HG03460 (cell line): ENCODE measurements at regions not wholly inside any gene's neighbourhood (a gene's known extent, or its start where the extent isn't known, plus 50 kb on each side); places are given as distances from the start of the nearest gene placed in this dataset.
"Not testable (repeated sequence)": the region's sequence is repeated elsewhere in the genome, so short reads cannot be mapped to it uniquely, and the experiment has no call there.

Experiments used
- ATAC-seq: cut with Tn5 transposase; IDR thresholded peaks from one replicate; pipeline ENCODE4 v1.9.1; 2021; ENCODE audit not compliant: unreplicated experiment

GRCh38 chr20:48385527-48385926, 442.3 kb downstream of the PREX1 start:
- no peak for ATAC-seq

GRCh38 chr20:48385114-48385513, 442.7 kb downstream of the PREX1 start:
- no peak for ATAC-seq

- ATAC-seq, result no peak
Observed at GRCh38 chr20:48384147-48384818, 443.5 kb downstream of the PREX1 start.

DNA sequence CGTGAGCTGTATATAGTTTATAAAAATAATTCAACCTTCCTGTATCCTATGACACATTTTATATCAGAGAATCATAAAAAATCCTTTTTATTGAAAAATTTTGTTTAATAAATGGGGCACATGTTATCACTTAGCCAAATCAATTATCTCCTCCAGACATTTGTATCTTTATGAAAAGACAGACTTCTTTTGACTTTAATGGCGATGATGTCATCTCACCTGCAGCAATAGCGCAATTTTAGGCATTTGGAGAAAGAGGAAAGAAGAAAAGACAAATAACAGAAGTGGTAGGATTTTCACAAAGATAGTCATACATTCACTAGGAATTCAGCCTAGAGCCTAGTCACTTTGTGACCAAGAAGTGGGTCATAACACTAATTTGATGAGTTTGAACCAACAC, 444.5 kb downstream of the PREX1 start:
- ATAC-seq, result no peak

DNA sequence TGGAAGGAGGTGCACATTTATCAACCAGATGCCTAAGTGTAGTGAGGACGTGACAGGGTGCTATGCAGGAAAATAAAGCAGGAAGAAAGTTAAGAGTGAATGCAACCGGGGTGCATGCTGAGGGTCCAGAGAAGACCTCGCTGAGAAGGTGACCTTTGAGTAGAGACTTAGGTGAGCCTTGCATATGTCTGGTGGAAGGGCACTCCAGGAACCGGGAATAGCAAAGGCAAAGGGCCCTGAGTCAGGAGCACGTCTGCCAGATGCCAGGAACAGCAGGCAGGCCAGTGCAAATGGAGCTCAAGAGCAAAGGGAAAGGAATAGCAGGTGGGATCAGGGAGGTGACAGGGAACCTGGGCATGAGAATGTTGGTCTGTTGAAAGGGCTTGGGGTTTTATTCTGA, 445.5 kb downstream of the PREX1 start:
- ATAC-seq, result no peak

- no peak for ATAC-seq
Observed at GRCh38 chr20:48381353-48382120, 446.3 kb downstream of the PREX1 start.

DNA sequence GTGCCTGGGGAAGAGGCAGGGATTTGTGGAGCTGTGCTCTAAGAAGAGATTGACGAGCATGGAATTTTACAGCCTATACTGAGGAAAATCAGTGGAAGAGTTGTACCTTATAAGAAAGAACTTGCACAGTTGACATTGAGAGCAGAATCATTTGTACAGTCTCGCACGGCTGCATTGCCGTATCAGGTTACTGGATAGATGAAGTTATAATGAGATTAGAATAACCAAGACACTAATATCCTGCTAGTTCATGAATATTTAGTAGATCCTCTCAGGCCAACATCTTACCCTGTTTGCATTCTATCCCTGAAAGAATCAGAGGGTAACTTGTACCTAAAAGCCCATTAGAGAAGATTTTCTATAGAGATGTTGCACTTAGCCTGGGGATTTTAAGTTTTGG, 447.1 kb downstream of the PREX1 start:
- no peak for ATAC-seq

- ATAC-seq, result no peak
Observed at GRCh38 chr20:48378976-48379675, 448.7 kb downstream of the PREX1 start.

DNA sequence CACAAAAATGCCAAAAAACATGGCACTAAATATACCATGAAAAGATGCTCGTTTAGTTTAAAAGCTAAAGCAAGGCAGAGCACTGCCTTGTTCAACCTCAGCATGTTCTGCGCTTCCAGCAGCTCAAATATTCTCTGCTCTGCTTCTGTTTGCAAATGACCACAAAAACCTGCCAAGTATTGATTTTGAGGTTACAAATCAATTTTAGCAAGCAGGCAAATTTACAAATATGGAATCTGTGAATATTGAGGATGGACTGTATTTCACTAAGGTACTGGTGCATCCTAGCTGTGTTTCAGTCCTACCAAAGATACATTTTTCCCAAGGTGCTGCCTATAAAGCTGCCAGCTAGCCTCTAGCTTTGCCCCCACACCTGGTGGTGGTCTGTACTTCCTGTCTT, 449.9 kb downstream of the PREX1 start:
- ATAC-seq, result no peak

DNA sequence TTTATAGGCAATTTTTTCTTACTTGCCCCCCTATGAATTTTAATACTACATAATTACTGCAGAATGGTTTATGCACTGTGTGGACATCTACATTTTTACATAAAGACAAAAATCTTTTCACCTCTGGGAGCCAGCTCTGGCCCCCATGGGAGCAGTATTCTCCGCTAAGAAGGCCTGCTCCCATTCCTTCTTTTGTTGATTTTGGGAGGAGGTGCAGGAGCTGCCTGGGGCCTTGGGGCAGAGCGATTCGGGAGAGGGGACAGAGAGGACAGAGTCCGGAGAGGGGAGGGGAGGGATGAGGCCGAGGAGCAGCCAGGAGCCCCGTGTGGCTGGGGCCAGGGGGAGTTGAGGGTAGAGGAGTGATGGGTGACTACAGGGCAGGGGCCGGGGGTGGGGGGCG, 452.0 kb downstream of the PREX1 start:
- ATAC-seq, result no peak

DNA sequence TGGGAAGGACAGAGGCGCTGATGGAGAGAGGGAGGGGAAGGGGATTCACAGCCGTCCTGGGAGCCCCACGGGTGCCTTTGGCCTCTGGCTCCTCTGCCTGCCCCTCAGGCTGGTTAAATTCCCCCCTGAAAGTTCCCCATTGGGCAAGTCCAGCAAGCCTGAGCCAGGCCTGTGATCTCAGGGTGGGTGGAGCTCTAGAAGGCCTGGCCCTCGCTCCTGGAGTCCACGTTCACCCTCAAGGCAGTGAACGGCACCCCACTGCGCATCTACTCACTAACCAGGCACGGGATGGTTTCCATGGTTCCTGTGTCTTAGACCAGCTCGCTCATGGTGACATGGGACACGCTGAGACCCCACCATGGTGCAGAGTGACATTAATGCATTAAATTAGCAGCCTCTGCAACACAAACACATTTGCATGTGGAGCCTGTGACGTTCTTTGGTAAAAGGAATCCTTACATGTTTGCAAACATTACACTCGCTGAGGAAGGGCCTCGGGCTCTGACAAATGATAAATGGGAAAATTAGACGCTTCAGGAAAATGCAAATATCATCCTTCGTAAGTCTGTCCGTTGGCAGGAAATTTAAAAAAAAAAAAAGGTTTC, 452.7 kb downstream of the PREX1 start:
- no peak for ATAC-seq

DNA sequence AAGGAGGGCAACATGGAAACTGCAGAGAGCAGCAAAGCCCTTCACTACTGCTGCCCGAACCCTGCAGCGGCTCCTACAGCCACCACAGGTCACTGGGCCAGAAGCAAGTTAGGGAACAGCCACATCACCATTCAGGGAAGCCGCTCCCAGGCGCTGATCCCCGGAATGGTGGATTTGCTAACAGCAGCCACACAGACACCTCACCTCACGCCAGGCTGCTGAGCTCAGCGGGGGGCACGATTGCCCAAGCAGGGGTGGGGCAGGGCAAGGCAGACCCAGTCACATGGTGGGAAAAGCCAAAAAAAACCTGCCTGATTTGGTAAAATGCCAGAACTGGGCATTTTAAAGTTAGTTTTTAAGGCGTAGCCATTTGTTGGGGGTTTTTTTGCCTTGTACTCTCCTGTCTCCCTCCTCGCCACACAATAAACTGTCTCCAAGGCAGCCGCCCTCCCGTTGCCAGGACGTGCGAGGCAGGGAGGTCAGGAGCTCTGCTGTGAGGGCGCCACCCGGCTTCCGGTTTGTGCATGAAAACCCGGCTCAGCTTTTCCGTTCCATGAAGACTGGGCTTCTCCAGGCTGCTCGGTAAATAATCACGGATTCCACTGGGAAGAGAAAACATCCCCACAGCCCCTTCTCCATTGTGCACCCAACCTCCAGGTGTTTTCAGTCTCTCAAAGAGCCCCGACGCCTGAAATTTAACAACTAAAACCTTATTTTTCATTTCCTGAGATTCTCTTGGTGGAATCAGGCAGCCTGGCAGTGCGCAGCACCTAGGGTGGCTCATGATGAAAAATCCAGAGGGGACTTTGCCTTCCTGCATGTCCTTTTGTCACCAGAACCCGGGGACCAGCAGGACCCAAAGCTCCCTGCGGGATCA, 453.5 kb downstream of the PREX1 start:
- not testable (repeated sequence) for ATAC-seq

- ATAC-seq, result no peak
Observed at GRCh38 chr20:48373555-48373934, 454.3 kb downstream of the PREX1 start.

DNA sequence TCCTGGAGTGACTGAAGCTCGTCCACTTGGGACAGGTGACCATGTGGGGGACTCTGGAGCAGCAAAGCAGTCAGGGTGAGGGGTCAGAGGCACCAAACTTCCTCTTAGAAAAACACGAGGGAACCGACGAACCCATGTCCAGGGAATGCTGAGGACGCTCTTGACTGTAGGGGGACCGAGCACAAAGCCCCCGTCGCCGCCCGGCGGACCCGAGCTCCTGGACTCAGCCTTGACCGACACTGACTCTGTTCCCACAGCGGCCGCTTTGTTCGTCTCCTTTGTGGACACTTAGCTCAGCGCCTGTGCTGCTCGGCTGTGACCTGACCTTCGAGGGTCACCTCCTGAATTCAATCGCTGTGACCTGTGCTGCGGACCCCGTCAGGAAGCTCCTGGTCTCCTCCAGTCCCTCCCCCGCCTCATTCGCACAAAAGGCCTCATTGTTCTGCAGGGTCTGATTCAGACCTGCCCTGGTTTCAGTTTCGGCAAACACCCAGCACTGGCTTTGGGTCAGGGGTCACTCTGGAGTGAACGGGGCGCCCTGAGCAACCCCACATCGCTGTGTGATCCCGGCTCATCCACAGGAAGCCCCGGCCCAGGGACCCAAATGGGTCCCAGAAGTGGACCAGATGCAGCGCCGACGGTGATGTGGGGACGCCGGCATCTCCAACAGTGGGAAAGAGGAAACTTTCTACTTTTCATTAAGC, 454.8 kb downstream of the PREX1 start:
- ATAC-seq, result not testable (repeated sequence)

GRCh38 chr20:48371211-48371610, 456.6 kb downstream of the PREX1 start:
- ATAC-seq, result no peak

DNA sequence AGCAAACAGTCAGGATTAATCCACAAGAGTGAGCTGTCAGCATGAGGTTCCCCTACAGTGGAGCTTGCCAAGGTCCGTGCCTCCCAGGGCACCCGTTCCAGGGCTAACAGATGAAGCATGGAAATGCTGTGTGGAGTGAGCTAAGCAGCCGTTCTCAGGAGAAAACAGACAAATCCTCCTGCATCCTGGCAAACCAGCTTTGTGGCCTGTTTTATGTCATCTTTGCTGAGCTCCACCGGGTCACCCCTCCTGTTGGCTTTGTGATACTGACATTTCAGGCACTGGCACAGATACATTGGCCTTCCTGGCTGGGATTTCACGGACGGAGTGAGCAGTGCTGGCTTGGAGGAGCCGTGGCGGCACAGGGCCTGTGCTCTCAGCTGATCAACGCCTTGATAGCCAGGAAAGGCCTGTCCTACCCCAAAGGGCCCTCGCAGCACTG, 459.2 kb downstream of the PREX1 start:
- not testable (repeated sequence) for ATAC-seq

DNA sequence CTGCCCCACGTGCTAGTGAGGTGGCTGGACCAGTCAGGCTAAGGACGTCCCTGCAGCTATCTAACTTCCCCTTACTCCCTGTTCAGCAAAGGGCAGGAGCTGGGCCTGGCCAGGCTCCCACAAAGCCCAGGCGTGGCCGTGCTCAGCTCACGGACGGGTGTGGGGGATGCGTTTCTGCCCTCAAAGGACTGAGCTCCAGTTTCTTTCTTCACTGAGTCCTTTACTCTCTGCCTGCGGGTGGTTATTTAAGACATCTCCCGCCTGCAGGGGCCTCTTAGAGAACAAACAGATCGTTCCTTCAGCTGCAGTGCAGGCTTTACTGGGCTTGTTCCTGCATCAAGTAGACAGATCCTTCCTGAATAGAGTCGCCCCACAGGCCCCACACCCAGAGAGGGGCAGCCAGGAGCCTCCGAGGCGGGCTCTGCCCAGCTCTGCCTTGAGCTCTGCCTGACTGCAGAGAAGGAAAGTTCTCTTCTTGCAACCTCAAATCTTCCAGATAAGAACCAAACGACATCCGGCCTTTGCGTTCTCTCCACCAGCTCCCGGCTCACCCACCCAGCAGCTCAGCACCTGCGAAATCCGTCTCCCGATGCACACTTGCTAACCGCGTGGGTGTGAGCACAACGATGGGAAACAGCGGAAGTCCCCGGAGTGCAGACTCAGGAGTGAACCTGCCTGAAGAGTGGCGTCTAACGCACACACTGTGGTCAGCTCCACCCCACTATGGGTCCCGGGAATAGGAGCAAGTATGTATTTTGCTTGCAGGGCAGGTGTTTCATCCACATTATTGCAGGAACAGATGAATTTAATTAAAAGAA, 460.0 kb downstream of the PREX1 start:
- ATAC-seq, result not testable (repeated sequence)

DNA sequence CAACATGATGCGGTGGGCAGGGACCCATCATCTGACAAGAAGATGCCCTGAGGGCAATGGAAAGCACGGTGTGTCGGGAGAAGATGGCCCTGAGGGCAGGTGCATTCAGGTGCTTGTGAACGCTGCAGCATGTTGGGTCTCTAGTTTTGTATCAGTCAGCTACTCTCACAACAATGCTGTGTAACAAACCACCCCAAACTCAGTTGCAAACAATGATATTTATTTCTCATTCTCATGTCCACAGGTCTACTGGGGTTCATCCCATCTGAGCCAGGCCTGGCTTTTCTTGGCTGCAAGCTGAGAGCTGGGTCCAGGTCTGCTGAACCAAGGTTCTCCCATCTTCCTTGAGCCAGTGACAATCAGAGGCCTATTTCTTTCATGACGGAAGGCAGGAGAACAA, 461.6 kb downstream of the PREX1 start:
- ATAC-seq, result no peak
